Neural progenitor cell (in vitro differentiated cells): ENCODE measurements at regions not wholly inside any gene's neighbourhood (a gene's known extent, or its start where the extent isn't known, plus 50 kb on each side); places are given as distances from the start of the nearest gene placed in this dataset.

Experiments used
- DNase-seq: peaks from one replicate; pipeline ENCODE4 v3.0.0-alpha.2; 2016; ENCODE audit warnings: low spot score
- H2AFZ ChIP-seq: fragments of 200-600 bp; sonication (generic); replicated peaks from 2 replicates; pipeline ENCODE4 v1.6.1; 2016; ENCODE audit warnings: antibody characterized with exemption
- H3F3A ChIP-seq: fragments of 200-600 bp; sonication (generic); 2 replicates; pipeline ENCODE4 v1.6.1; 2016; ENCODE audit warnings: antibody characterized with exemption, low read depth
- H3K27ac ChIP-seq: fragments of 200-600 bp; sonication (generic); 2 replicates; pipeline ENCODE4 v1.5.1; 2016; ENCODE audit warnings: mild to moderate bottlenecking
- H3K27me3 ChIP-seq: fragments of 200-600 bp; sonication (generic); 2 replicates; pipeline ENCODE4 v1.6.1; 2016; ENCODE audit warnings: mild to moderate bottlenecking, moderate library complexity
- H3K36me3 ChIP-seq: fragments of 200-600 bp; sonication (generic); 2 replicates; pipeline ENCODE4 v1.5.1; 2016
- H3K4me1 ChIP-seq: fragments of 200-600 bp; sonication (generic); 2 replicates; pipeline ENCODE4 v1.6.1; 2016; ENCODE audit warnings: mixed run types
- H3K4me2 ChIP-seq: fragments of 200-600 bp; sonication (generic); 2 replicates; pipeline ENCODE4 v1.6.1; 2016
- H3K4me3 ChIP-seq: fragments of 200-600 bp; sonication (generic); 2 replicates; pipeline ENCODE4 v1.5.1; 2016
- H3K79me2 ChIP-seq: fragments of 200-600 bp; sonication (generic); 2 replicates; pipeline ENCODE4 v1.6.1; 2016; ENCODE audit warnings: low read depth
- H3K9ac ChIP-seq: fragments of 200-600 bp; sonication (generic); 2 replicates; pipeline ENCODE4 v1.6.1; 2016
- H3K9me3 ChIP-seq: fragments of 200-600 bp; sonication (generic); 2 replicates; pipeline ENCODE4 v1.5.1; 2016; ENCODE audit warnings: low read depth
- H4K20me1 ChIP-seq: fragments of 200-600 bp; sonication (generic); 2 replicates; pipeline ENCODE4 v1.6.1; 2016; ENCODE audit warnings: low read depth
- H3K27ac Mint-ChIP-seq: 3 replicates; pipeline ENCODE4 v1.8.0; 2021; ENCODE audit warnings: mixed read lengths
- H3K27me3 Mint-ChIP-seq: 2 replicates; pipeline ENCODE4 v1.8.0; 2022; ENCODE audit warnings: low read depth, mild to moderate bottlenecking, inconsistent platforms, moderate library complexity, mixed read lengths; ENCODE audit not compliant: insufficient read depth
- H3K36me3 Mint-ChIP-seq: 3 replicates; pipeline ENCODE4 v1.8.0; 2021; ENCODE audit warnings: mixed read lengths
- H3K4me1 Mint-ChIP-seq: 3 replicates; pipeline ENCODE4 v1.8.0; 2021; ENCODE audit warnings: mixed read lengths
- H3K4me3 Mint-ChIP-seq: 3 replicates; pipeline ENCODE4 v1.8.0; 2021; ENCODE audit warnings: mild to moderate bottlenecking, moderate library complexity, mixed read lengths
- H3K9me3 Mint-ChIP-seq: 3 replicates; pipeline ENCODE4 v1.8.0; 2020; ENCODE audit warnings: mixed read lengths
- CTCF ChIP-seq: fragments of 200-600 bp; sonication (generic); IDR thresholded peaks from 2 replicates; pipeline ENCODE4 v1.5.1; 2017; ENCODE audit warnings: antibody characterized with exemption, mild to moderate bottlenecking
- EZH2 ChIP-seq: fragments of 200-600 bp; sonication (generic); IDR thresholded peaks from 2 replicates; pipeline ENCODE4 v1.6.1; 2017; ENCODE audit warnings: antibody characterized with exemption, mild to moderate bottlenecking, moderate library complexity
- EZH2phosphoT487 ChIP-seq: fragments of 200-600 bp; sonication (generic); IDR thresholded peaks from 2 replicates; pipeline ENCODE4 v1.6.1; 2017; ENCODE audit warnings: antibody characterized with exemption

- no peaks in the 10 kb centered on the region for H3F3A ChIP-seq
- H3K27ac ChIP-seq: no peak overlapping the region
- no peaks in the 10 kb centered on the region for H3K9me3 Mint-ChIP-seq
- no peaks in the 10 kb centered on the region for H3K9me3 ChIP-seq
- peaks cover 10% of the 10 kb centered on the region for H3K27me3 ChIP-seq
- no peak overlapping the region for H3K4me3 Mint-ChIP-seq
- no peak for DNase-seq
- no peaks in the 10 kb centered on the region for H3K36me3 Mint-ChIP-seq
- no peak overlapping the region for H3K4me2 ChIP-seq
- peaks cover 11% of the 10 kb centered on the region for H3K4me1 ChIP-seq
- H2AFZ ChIP-seq: no peak overlapping the region
- H3K36me3 ChIP-seq: no peaks in the 10 kb centered on the region
- no peak overlapping the region for H3K9ac ChIP-seq
- H3K27ac Mint-ChIP-seq: no peak overlapping the region
- no peak for TF ChIP-seq EZH2phosphoT487
- no peak for TF ChIP-seq EZH2
- TF ChIP-seq CTCF: no peak
- peaks cover 5% of the 10 kb centered on the region for H3K27me3 Mint-ChIP-seq
- peaks cover 13% of the 10 kb centered on the region for H4K20me1 ChIP-seq
- peaks cover 21% of the 10 kb centered on the region for H3K79me2 ChIP-seq
- peaks cover 25% of the 10 kb centered on the region for H3K4me1 Mint-ChIP-seq
- no peak overlapping the region for H3K4me3 ChIP-seq
These were observed 136.2 kb upstream of the MGAT5 start for GRCh38 chr2:134117676-134118075.

GRCh38 chr2:134118279-134119116, 135.4 kb upstream of the MGAT5 start:
- Histone ChIP-seq H4K20me1 (peaks cover 21% of the 10 kb centered on the region), H3K4me2 (no peak overlapping the region), H3K4me3 (no peak overlapping the region), H3K27me3 (peaks cover 10% of the 10 kb centered on the region), H3K36me3 (no peaks in the 10 kb centered on the region), H3K9me3 (no peaks in the 10 kb centered on the region), H3K4me1 (peaks cover 12% of the 10 kb centered on the region), H3F3A (no peaks in the 10 kb centered on the region), H2AFZ (no peak overlapping the region), H3K79me2 (peaks cover 29% of the 10 kb centered on the region), H3K9ac (no peak overlapping the region), H3K27ac (no peak overlapping the region)
- no peaks in the 10 kb centered on the region for H3K9me3 Mint-ChIP-seq
- H3K36me3 Mint-ChIP-seq: no peaks in the 10 kb centered on the region
- TF ChIP-seq EZH2phosphoT487 (no peak), EZH2 (no peak), CTCF (peak; percentile 86)
- H3K27me3 Mint-ChIP-seq: peaks cover 6% of the 10 kb centered on the region
- no peak overlapping the region for H3K27ac Mint-ChIP-seq
- peaks cover 31% of the 10 kb centered on the region for H3K4me1 Mint-ChIP-seq
- peak; percentile 85 for DNase-seq
- H3K4me3 Mint-ChIP-seq: peak overlapping the region; percentile 97

DNA sequence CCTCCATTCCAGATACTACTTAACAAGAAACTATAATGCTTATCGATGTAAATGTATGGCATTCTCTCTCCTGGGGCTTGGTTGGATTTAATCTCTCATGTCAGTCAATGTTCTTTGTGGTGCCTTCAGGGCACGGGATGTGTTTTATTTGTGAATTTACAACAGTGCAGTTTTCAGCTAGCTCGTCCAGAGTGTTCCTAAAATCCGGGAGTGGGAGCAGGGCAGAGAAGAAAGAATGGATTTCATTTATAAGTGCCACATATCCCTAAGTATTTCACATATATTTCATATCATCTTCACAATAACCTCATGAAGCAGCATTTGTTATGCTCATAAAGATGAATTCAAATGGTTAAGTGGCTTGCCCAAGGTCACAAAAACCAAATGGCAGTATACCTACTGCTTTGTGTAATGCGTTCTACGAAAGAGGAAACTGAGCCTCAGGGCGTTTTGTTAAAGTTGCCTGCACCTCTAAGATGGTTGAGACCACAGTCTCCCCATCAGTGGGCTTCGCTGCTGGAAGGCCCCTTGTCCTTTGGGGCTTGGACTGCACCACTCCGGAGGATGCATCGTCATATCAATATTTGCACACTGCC, 134.7 kb upstream of the MGAT5 start:
- peaks cover 12% of the 10 kb centered on the region for H3K4me1 ChIP-seq
- Mint-ChIP-seq H3K27ac (peak overlapping the region; percentile 97), H3K27me3 (peaks cover 8% of the 10 kb centered on the region), H3K9me3 (no peaks in the 10 kb centered on the region), H3K4me1 (peaks cover 34% of the 10 kb centered on the region), H3K4me3 (peak overlapping the region; percentile 97), H3K36me3 (no peaks in the 10 kb centered on the region)
- no peak overlapping the region for H3K9ac ChIP-seq
- no peak overlapping the region for H3K27ac ChIP-seq
- H3K9me3 ChIP-seq: no peaks in the 10 kb centered on the region
- peak overlapping the region; percentile 88 for H3K4me3 ChIP-seq
- DNase-seq: no peak
- no peaks in the 10 kb centered on the region for H3K36me3 ChIP-seq
- TF ChIP-seq CTCF (no peak), EZH2phosphoT487 (no peak), EZH2 (no peak)
- H3K79me2 ChIP-seq: peaks cover 36% of the 10 kb centered on the region
- H3F3A ChIP-seq: no peaks in the 10 kb centered on the region
- peak overlapping the region; percentile 91 for H3K4me2 ChIP-seq
- peak overlapping the region; percentile 52 for H2AFZ ChIP-seq
- H4K20me1 ChIP-seq: peaks cover 29% of the 10 kb centered on the region
- peaks cover 10% of the 10 kb centered on the region for H3K27me3 ChIP-seq
